GM12878 (cell line): ENCODE measurements at regions not wholly inside any gene's neighbourhood (a gene's known extent, or its start where the extent isn't known, plus 50 kb on each side); places are given as distances from the start of the nearest gene placed in this dataset.

ENCODE experiments used
- EZH2 ChIP-seq: IDR thresholded peaks from 2 replicates; pipeline ENCODE4 v1.6.1; 2012; ENCODE audit warnings: low read depth, mild to moderate bottlenecking, control low read depth, inconsistent platforms, low read length, borderline replicate concordance; ENCODE audit not compliant: control insufficient read depth
- GABPA ChIP-seq: IDR thresholded peaks from 2 replicates; pipeline ENCODE4 v1.6.1; 2014; ENCODE audit warnings: antibody characterized with exemption, low read depth, mild to moderate bottlenecking, inconsistent platforms
- KDM1A ChIP-seq: fragments of 200-600 bp; sonication (generic); IDR thresholded peaks from 2 replicates; pipeline ENCODE4 v1.6.1; 2016; ENCODE audit warnings: borderline replicate concordance
- MXI1 ChIP-seq: fragments of 150-350 bp; IDR thresholded peaks from 2 replicates; pipeline ENCODE4 v1.6.1; 2011; ENCODE audit warnings: low read depth, mild to moderate bottlenecking, inconsistent platforms, low read length, improper control_type of control experiment
- NR2F1 ChIP-seq: fragments of 450-650 bp; conservative IDR thresholded peaks from 2 replicates; pipeline ENCODE4 v1.6.1; 2017; ENCODE audit warnings: mild to moderate bottlenecking
- TBL1XR1 ChIP-seq: IDR thresholded peaks from 2 replicates; pipeline ENCODE4 v1.6.1; 2012; ENCODE audit warnings: low read depth, low read length, improper control_type of control experiment
- TCF12 ChIP-seq: IDR thresholded peaks from 2 replicates; pipeline ENCODE4 v1.6.1; 2011; ENCODE audit warnings: low read depth, mild to moderate bottlenecking, low read length
- TF ChIP-seq, protein P1 (sequence below), 3 experiments: IDR thresholded peaks in 2 of 3; conservative IDR thresholded peaks in 1 of 3; 2 replicates each; pipeline ENCODE4 v1.5.1; 2011; ENCODE audit warnings: low read depth in 3 of 3, low read length in 3 of 3, mild to moderate bottlenecking in 3 of 3, control low read depth in 2 of 3, moderate library complexity in 2 of 3, inconsistent platforms in 1 of 3, mixed read lengths in 1 of 3; ENCODE audit not compliant: control insufficient read depth in 2 of 3, insufficient read depth in 1 of 3; ENCODE audit errors: extremely low read depth in 1 of 3
- TF ChIP-seq, protein P2 (sequence below): fragments of 450-650 bp; IDR thresholded peaks from 2 replicates; pipeline ENCODE4 v1.6.1; 2014; ENCODE audit warnings: mild to moderate bottlenecking

DNA sequence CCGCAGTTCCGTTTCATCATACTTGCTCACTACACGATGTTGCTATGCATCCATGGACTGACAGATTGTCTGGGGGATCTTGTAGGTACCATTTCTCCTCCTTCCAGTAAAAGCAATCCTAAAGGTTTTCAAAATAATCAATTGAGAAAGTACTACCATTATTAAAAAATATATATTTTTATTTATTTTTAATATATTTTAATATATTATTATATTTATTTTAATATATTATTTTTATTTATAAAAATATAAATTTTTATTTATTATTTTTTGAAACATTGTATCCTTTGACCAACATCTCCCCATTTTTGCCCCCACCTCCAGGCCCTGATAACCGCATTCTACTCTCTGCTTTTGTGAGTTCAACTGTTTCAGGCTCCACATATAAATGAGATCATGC, 237.6 kb upstream of the IRX4 start:
- TF ChIP-seq MXI1, result no peak
- TF ChIP-seq, protein P1, sequence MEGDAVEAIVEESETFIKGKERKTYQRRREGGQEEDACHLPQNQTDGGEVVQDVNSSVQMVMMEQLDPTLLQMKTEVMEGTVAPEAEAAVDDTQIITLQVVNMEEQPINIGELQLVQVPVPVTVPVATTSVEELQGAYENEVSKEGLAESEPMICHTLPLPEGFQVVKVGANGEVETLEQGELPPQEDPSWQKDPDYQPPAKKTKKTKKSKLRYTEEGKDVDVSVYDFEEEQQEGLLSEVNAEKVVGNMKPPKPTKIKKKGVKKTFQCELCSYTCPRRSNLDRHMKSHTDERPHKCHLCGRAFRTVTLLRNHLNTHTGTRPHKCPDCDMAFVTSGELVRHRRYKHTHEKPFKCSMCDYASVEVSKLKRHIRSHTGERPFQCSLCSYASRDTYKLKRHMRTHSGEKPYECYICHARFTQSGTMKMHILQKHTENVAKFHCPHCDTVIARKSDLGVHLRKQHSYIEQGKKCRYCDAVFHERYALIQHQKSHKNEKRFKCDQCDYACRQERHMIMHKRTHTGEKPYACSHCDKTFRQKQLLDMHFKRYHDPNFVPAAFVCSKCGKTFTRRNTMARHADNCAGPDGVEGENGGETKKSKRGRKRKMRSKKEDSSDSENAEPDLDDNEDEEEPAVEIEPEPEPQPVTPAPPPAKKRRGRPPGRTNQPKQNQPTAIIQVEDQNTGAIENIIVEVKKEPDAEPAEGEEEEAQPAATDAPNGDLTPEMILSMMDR (IDR thresholded peaks at IDR 0.05 in 2 of 3, conservative IDR thresholded peaks at IDR 0.05 in 1 of 3; ENCODE audit: control insufficient read depth in 2 of 3, extremely low read depth in 1 of 3, insufficient read depth in 1 of 3, low read depth in 3 of 3, low read length in 3 of 3), result no peak
- TF ChIP-seq TBL1XR1, result no peak
- no peak for TF ChIP-seq GABPA
- TF ChIP-seq NR2F1, result no peak
- TF ChIP-seq KDM1A, result no peak
- TF ChIP-seq, protein P2, sequence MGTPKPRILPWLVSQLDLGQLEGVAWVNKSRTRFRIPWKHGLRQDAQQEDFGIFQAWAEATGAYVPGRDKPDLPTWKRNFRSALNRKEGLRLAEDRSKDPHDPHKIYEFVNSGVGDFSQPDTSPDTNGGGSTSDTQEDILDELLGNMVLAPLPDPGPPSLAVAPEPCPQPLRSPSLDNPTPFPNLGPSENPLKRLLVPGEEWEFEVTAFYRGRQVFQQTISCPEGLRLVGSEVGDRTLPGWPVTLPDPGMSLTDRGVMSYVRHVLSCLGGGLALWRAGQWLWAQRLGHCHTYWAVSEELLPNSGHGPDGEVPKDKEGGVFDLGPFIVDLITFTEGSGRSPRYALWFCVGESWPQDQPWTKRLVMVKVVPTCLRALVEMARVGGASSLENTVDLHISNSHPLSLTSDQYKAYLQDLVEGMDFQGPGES, result no peak
- TF ChIP-seq EZH2, result no peak
- TF ChIP-seq TCF12, result no peak
